ENCODE measurements at regions not wholly inside any gene's neighbourhood (a gene's known extent, or its start where the extent isn't known, plus 50 kb on each side); places are given as distances from the start of the nearest gene placed in this dataset.

DNA sequence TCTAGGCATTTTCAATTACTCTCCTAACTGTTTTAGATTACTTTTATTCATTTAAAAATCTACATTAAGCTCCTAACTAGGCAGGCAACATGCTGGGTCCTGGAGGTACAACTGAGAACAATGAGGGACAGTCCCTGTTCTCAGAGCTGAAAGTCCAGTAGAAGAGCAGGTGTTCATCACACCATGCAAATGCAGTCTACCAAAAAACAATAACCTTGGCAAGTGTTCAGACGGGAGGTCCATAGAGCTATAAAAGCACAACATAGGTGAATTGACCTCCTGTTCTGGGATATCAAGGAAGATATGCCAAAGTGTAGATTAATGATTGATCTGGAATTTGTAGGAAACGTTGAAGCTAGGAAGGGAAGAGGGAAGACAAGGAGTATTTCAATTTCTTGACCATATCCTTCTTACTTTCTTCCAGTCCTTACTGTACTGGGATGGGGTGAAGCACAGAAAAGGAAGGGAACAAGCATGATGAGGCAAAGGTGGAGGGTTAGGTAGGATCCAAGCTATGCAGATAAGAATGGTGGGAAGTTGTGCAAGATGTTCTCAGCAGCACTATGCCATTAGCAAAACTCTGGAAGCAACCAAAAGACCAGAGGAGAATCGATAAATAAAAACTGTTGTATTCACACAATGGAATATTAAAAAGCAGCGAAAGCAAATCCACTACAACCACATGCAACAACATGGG, 485.7 kb upstream of the JARID2 start:
- TF ChIP-seq CSDC2 (CRISPR knock-in tag; IDR thresholded peaks at IDR 0.05) (no peak), TCF4 (CRISPR knock-in tag; IDR thresholded peaks at IDR 0.05; ENCODE audit: borderline replicate concordance) (no peak), ZFP3 (CRISPR knock-in tag; IDR thresholded peaks at IDR 0.05) (no peak), ZNF8 (CRISPR knock-in tag; IDR thresholded peaks at IDR 0.05) (no peak), PPARA (CRISPR knock-in tag; IDR thresholded peaks at IDR 0.05; ENCODE audit: borderline replicate concordance) (no peak), RARB (CRISPR knock-in tag; IDR thresholded peaks at IDR 0.05) (no peak), TSHZ2 (CRISPR knock-in tag; IDR thresholded peaks at IDR 0.05) (no peak), BACH2 (CRISPR knock-in tag; IDR thresholded peaks at IDR 0.05; ENCODE audit: borderline replicate concordance) (no peak), SNAI2 (CRISPR knock-in tag; IDR thresholded peaks at IDR 0.05) (no peak), TOX (CRISPR knock-in tag; IDR thresholded peaks at IDR 0.05; ENCODE audit: borderline replicate concordance) (no peak), ZNF70 (CRISPR knock-in tag; IDR thresholded peaks at IDR 0.05) (no peak)
- TF ChIP-seq, protein P1, sequence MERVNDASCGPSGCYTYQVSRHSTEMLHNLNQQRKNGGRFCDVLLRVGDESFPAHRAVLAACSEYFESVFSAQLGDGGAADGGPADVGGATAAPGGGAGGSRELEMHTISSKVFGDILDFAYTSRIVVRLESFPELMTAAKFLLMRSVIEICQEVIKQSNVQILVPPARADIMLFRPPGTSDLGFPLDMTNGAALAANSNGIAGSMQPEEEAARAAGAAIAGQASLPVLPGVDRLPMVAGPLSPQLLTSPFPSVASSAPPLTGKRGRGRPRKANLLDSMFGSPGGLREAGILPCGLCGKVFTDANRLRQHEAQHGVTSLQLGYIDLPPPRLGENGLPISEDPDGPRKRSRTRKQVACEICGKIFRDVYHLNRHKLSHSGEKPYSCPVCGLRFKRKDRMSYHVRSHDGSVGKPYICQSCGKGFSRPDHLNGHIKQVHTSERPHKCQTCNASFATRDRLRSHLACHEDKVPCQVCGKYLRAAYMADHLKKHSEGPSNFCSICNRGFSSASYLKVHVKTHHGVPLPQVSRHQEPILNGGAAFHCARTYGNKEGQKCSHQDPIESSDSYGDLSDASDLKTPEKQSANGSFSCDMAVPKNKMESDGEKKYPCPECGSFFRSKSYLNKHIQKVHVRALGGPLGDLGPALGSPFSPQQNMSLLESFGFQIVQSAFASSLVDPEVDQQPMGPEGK (CRISPR knock-in tag; IDR thresholded peaks at IDR 0.05; ENCODE audit: borderline replicate concordance): no peak
